Fibroblast of peridontal ligament (primary cell): ENCODE measurements at regions not wholly inside any gene's neighbourhood (a gene's known extent, or its start where the extent isn't known, plus 50 kb on each side); places are given as distances from the start of the nearest gene placed in this dataset.
"Not testable (repeated sequence)": the region's sequence is repeated elsewhere in the genome, so short reads cannot be mapped to it uniquely, and the experiment has no call there.

Experiments used
- DNase-seq: peaks from one replicate; pipeline ENCODE4 v3.0.0-alpha.2; 2010; ENCODE audit errors: extremely low read depth

DNA sequence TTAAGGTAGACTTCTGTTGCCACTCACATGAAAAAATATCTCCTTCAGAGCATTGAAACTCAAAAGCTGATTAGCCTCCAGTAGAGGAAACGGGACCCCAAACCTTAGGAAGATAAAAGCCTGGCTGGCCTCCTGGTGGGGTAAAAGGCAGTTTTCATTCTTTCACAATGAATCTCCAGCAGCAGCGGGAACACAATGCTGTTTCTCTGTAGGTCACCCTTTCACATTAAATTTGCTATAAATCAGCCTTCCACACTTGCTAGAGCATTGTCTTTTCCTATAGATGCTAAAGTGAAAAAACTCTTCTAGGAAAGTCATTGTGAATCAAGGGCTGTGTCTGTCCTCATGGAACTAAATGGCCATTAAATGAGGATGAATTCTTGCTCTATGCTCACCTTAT lies 207.3 kb upstream of the MAGEB2 start:
- no peak for DNase-seq

DNA sequence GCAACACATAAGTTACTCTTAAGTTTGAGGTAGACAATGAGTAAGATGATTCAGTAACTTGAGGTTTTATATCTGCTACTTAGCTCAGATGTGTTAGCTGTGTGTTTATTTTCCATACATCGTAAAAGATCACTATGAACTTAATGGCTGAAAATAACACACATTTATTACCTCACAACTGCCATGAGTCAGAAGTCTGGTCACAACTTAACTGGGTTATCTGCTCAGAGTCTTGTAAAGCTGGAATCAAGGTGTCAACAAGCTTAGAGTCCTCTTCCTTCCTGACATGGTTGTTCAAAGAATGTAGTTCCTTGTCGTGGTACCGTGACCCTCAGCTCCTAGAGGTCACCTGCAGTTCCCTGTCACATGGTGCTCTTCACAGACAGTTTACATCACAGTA lies 204.9 kb upstream of the MAGEB2 start:
- no peak for DNase-seq

DNA sequence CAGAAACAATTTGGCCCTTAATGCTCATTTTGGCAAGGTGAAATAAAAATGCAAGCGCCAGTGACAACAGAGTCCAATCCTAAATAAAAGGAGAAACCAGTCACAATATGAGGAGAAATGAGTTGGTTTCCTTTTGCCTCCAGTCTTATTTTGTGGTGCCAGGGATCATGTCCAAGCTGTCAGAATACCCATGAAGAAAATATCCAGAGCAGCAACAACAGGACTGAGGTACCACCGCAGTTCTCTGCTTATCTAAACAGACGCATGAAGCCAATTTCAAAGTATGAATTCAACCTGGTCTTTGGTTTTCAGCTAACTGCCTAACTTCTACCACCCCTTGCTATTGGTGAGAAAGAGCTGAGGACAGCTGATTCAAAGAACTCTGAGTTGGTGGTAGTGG lies 199.9 kb upstream of the MAGEB2 start:
- no peak for DNase-seq

DNA sequence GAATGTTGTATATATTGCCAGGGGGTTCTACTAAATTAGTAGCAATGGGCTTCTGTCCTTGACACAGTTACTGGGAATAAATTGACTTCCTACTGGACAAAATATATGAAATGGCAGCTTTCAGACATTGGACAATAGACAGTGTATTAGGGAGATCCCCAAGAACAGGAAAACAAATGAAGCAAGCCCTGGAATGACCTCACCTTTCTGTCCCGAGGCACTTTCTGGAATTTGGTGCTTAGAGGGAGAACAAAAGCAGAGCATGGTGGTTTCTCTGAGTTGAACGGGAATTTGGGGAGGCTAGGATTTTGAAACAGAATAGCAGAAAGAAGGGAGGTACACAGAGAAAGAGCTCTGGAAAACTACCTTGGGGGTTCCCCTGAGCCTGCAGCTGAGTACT lies 187.7 kb upstream of the MAGEB2 start:
- no peak for DNase-seq

DNA sequence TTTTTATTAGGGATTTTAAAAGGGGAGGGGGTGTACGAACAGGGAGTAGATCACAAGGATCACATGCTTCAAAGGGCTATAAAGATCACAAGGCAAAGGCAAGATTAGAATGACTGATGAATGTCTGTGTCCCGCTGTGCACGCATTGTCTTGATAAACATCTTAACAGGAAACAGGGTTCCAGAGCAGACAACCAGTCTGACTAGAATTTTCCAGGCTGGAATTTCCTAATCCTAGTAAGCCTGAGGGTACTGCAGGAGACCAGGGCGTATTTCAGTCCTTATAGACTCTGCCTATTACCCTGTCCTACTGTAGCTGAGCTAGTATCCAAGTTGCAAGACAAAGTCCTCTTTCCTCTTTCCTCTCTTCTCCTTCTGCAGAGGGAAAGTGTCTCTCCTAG lies 179.0 kb upstream of the MAGEB2 start:
- not testable (repeated sequence) for DNase-seq

DNA sequence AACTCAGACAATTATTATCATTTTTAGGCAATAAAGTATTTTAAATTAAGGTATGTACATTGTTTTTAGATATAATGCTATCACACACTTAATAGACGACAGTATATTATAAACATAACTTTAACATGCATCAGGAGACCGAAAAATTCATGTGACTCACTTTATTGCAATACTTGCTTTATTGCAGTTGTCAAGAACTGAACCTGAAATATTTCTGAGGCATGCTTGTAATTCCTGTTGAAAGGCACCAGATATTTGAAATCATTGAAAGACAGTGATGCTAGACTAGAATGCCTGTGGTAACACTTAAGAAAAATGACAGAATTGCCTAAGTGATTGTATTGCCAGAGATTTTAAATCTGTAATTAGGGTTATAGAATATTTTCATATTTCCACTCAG lies 175.6 kb upstream of the MAGEB2 start:
- DNase-seq = no peak

DNA sequence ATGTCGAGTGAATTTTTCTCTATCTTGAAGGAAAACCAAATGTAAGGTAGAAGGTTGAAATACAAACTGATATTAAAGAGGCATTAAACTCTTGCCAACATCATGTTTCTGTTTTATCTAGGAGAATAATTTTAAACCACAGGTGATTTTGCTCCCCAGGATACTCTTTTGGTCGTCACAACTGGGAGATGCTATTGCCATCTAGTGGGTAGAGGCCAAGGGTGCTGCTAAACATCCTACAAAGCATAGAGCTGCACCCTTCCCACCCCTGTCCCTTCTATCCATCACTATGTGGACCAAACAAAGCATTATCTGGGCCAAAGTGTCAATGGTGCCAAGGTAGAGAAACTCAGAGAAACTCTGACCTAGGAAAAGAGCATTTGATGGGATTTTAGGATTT lies 154.6 kb upstream of the MAGEB2 start:
- DNase-seq = peak; percentile 0

DNA sequence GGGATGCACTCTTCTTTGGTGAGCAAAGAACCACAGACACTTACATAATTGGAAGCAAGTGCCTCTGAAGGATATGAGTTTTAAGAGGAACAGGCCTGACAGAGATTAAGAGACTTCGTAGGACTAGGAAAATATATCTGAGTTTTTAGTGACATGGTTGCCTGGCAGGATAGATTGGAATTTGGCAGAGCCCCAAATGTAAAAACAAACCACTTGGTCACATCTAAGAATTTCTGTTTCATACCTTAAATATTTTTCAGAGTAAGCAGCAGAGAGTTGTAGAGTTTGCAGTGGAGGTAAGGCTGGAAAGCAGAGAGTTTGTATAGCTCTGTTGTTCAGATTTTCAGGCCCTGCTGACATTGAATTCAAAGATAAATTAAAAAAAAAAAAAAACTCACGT lies 150.1 kb upstream of the MAGEB2 start:
- peak; percentile 1 for DNase-seq

DNA sequence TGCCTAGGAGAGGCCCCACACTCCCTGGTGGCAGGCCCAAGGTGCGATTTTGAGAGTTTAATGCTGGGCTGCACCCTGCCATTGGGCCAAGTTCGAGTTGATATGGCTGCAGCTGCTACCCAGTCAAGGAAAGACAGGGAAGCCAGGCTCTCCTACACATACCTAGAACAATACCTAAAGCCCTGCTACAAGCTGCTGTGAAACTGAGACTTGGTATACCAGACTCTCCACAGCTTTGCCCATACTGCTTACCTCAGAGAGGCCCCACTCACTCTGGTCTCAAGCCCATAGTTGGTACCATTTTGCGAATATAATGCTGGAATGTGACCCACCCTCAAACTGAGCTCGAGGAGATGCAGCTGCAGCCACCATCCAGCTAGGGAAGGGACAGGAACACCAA lies 147.7 kb upstream of the MAGEB2 start:
- no peak for DNase-seq

DNA sequence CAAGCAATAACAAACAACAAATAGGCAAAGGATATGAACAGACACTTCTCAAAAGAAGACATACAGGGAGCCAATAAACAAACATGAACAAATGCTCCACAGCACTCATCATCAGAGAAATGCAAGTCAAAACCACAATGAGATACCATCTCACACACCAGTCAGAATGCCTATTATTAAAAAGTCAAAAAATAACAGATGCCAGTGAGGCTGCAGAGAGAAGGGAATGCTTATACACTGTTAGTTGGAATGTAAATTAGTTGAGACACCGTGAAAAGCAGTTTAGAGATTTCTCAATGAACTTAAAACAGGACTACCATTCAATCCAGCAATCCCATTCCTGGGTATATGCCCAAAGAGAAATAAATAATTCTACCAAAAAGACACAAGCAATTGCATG lies 129.8 kb upstream of the MAGEB2 start:
- DNase-seq = no peak

DNA sequence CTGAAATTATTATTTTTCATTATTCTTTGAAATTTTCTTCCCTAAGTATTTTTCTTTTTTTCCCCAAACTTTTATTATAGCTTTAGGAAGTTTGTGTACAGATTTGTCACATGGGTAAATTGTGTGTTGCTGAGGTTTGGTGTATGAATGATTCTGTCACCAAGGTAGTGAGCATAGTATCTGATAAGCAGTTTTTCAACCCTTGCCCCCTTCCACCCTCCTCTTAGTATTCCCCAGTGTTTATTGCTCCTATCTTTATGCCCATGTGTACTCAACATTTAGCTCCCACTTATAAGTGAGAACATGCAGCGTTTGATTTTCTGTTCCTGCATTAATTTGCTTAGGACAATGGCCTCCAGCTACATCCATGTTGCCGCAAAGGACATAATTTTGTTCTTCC lies 103.9 kb upstream of the MAGEB2 start:
- no peak for DNase-seq

DNA sequence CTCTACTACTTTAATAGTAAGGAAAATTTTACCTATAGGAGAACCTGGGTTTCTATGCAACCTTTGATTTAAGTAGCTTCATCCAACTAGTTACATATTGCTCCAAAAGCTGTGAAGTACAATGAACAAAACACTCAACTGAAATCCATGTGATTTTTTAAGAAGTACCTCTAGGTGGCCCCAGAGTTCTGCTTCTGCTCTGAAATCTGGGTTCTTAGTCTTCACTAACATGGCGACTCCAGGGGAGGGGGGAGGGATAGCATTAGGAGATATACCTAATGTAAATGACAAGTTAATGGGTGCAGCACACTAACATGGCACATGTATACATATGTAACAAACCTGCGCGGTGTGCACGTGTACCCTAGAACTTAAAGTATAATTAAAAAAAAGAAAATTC lies 73.4 kb upstream of the MAGEB2 start:
- peak; percentile 16 for DNase-seq

DNA sequence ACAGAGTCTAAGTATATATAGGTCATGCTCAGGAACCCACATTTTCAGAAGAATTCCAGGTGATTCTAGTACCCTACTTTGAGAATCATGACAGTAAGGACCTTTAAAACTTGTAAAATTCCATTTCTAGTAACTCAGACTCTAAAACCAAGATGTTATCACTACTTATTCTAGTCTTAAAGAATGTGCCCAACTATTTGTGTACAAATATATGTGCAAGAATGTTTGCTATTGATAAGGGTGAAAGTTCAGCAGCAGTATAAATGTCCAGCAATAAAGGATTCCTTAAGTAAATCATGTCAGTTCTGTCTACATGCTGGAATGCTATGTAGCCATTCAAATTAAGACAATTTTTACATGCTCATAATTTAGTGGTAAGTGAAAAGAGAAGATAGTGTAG lies 71.1 kb upstream of the MAGEB2 start:
- no peak for DNase-seq

DNA sequence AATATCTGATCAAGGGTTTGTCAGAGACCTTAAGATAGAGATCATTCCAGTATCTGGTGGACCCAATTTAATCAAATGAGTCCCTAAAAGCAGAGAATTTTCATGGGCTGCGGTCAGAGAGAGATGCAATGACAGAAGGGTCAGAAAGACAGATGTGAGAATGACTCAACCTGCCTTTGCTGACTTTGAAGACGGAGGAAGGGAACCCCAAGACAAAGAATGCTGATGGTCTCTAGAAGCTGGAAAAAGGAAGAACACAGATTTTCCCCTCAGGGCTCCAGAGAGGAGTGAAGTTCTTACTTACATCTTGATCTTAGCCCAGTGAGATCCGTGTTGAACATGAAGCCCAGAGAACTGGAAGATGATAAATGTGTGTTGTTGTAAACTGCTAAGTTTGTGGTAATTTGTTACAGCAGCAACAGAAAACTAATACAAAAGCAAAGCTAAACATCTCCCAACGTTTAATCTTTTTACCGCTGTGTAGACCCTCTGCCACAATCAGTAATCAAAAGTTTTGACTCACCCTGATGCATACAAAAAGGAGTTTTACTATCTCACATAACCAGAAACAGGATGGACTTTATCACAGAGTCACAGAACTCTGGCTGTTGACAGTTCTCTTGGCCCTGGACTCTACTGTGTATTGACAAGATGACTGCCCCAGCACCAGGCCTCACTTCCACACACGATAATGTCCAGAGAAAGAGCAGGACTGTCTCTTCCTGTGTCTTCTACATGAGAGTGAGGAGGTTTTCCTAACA lies 70.2 kb upstream of the MAGEB2 start:
- DNase-seq = no peak

DNA sequence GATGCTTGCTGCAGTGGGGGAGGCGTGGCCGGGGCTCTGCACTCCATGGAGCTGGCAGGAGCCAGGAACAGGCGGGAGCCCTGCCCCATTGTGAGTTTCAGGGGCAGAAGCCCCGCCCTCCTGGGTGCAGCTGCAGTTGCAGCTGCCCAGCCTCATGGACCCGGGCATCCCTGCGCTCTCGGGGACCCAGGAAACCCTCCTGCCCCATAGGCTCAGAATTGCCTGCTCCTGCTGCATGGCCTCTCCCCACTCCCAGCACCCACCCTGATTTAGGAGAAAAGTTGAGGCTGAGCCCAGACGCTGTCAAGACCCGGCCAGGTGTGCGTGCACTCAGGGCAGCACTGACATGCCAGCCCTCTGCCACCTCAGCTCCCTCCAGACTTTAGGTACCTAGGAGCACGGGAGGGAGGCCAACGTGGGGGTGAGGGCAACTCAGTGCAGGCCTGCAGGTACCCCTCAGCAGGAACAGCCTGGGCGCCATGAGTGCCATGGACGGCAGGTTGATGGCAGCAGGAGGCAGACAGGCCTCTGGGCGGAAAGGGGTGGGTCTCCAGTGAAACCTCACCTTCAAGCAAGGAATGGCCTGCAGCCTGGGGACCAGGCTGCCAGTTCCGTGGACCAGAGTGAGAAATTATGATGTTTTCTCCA lies 67.2 kb upstream of the MAGEB2 start:
- DNase-seq = no peak

DNA sequence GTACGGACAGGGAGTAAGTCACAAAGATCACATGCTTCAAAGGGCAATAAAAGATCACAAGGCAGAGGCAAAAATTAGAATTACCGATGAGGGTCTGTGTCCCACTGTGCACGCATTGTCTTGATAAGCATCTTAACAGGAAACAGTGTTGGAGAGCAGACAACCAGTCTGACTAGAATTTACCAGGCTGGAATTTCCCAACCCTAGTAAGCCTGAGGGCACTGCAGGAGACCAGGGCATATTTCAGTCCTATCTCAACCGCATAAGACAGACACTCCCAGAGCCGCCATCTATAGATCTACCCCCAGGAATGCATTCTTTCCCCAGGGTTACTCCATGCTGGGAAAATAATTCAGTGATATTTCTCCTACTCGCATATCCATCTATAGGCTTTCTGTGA lies 66.2 kb upstream of the MAGEB2 start:
- DNase-seq = not testable (repeated sequence)

DNA sequence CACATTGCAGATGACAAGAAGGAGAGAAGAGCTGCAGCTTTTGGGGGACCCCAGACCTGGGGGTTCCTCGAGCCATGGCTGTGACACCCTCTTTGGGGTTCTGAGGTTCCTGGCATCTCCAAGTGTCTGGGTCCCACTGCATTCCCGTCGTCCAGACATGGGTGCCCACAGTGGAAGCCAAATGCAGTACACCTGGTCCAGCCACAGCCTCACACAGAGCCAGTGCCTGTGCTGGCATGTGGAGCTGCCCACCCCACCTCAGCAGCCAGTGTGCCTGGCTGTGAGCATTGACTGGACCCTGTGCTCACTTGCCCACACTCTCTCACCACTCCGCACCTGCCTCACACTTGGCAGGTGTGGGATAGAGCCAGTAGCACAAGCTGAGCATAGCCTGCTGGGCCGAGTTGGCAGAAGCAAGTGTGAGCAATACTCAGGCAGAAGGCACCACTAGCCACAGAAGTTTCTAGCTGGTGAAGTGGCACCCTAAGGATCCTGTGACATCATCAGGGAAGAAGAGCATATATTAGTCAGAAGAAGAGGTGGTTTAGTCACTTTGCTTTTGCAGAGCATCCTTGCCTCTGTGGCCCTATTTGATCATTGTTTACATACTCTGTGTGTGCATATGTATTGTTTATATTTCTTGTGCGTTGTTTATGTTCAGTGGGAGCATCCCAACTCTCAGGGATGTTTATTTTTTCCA lies 65.0 kb upstream of the MAGEB2 start:
- no peak for DNase-seq

DNA sequence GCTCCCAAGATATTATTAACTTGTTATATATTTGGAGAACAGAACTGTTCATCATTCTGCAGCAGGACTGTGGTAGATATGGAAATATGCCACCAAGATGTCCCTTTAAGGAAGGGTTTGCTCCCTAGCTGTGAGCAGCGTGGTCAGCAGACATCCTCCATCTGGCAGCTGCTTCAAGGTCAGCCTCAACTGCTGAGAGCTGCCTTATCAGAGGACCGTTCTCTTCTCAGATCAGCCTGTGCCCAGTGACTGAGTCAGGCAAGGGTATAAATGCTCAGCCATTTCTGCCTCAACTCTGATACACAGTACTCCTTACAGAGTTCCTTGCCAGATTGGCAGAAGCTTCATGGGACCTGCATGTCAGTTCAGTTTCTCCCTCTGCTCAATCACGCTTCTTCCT lies 63.4 kb upstream of the MAGEB2 start:
- no peak for DNase-seq

DNA sequence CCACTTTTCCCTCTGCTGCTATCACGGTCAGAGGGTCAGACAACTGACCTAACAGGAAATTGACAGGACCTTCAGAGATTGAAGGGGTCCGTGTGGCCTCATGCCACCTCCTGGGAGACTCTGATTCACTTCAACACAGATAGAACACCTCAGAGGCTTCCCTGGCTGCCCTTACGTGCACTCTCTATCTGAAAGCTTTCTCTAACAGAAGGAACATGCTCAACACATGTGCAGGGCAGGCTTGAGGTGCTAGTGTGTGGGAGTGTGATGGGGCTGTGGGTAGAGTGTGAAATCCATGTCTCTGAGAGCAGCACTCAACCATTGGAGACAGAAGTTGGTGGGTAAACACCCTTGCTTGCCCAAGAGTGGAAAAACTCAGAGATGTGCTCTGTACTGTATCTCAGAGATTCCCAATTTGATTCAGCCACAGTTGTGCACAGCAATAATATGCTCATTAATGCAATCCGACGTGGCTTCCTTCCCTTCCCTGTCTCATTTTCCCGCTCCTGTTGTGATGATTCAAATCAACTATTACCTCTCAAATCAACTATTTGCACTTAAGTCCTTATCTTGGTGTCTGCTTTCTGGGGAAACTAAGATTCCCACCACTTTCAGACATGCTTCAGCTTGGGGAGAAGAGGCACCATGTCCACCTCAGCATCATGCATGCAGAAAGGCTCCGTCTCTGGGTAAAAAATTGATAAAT lies 62.0 kb upstream of the MAGEB2 start:
- DNase-seq = no peak

DNA sequence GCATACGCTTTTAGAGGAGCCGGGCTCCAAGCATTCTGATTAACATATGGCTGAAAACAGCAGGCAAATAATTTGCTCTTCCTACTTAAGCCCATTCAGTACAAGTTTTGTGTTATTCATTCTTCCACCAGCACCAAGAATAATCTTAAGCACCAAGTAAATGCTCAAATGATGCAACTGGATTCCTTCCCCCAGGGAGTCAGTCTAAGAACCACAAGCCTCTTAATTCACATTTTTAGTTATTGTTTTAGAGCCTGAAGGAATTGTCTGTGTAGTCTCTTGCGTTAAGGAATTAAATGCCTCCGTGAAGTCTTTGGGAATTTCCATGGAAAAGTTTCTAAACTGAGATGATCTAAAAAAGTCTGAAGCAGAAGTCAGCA lies 61.5 kb upstream of the MAGEB2 start:
- DNase-seq = no peak

DNA sequence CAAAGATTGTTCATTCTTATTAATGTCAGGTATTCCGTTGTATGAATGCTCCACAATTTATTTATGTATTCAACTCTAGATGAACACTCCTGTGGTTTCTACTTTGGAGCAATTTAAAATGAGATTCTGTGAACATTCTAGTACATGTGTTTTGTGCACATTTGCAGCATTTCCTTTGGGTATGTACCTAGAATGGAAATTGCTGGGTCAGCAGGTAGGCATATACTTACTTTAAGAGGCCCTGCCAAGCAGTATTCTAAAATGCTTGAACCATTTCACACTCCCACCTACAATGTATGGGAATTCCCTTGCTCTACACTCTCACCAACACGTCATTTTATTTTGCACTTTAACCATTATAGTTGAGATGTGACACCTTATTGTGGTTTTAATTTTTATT lies 59.4 kb upstream of the MAGEB2 start:
- DNase-seq = no peak

DNA sequence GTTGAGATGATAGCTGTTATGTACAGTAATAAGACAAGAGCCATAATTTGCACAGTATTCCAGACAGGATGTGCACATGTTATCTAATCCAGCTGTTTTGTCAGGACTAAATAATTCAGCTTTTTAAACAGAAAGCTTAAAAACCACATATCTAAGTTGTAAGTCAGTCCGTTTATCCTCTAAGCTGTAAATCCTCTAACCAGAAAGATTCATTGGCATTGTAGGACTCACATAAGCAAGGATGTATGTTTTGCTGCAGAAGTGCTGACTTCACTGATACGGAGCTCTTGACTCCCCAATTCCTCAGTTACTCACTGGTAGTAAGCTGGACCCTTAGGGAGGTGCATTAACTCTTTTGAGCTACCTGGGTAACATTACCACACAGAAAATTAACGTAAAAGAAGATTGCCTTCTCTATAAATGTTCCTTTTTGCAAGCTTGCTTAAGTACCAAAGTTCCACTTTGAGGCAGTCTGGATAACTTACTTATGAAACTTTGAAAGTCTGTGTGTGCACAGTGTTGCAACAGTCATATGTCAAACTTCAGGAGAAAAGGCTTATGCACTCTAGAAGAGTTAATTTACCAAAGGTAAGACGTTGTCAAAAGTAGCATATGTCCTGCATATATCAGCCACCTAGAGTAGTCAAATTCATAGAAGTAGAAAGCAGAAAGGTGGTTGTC lies 58.3 kb upstream of the MAGEB2 start:
- DNase-seq = no peak
